GM18517 (cell line): ENCODE measurements at regions not wholly inside any gene's neighbourhood (a gene's known extent, or its start where the extent isn't known, plus 50 kb on each side); places are given as distances from the start of the nearest gene placed in this dataset.

Experiments
- ATAC-seq: cut with Tn5 transposase; IDR thresholded peaks from one replicate; pipeline ENCODE4 v1.9.1; 2021; ENCODE audit warnings: mild to moderate bottlenecking, moderate library complexity; ENCODE audit not compliant: unreplicated experiment

GRCh38 chr1:194322751-194323150 is 1136.3 kb upstream of the B3GALT2 start:
- no peak for ATAC-seq

GRCh38 chr1:194318790-194319280 is 1132.4 kb upstream of the B3GALT2 start:
- ATAC-seq, result no peak

GRCh38 chr1:194309697-194310096 is 1123.3 kb upstream of the B3GALT2 start:
- no peak for ATAC-seq

- ATAC-seq, result no peak
These were observed 1122.9 kb upstream of the B3GALT2 start for GRCh38 chr1:194309269-194309668.

GRCh38 chr1:194300776-194301175 is 1114.4 kb upstream of the B3GALT2 start:
- no peak for ATAC-seq

GRCh38 chr1:194300340-194300739 is 1113.9 kb upstream of the B3GALT2 start:
- ATAC-seq, result no peak

GRCh38 chr1:194298007-194298598 is 1111.7 kb upstream of the B3GALT2 start:
- no peak for ATAC-seq

- ATAC-seq, result no peak
These were observed 1110.7 kb upstream of the B3GALT2 start for GRCh38 chr1:194297094-194297493.

- no peak for ATAC-seq
These were observed 1109.8 kb upstream of the B3GALT2 start for GRCh38 chr1:194296201-194296600.

GRCh38 chr1:194295685-194296084 is 1109.3 kb upstream of the B3GALT2 start:
- ATAC-seq, result peak; percentile 89

GRCh38 chr1:194293851-194294405 is 1107.5 kb upstream of the B3GALT2 start:
- no peak for ATAC-seq

- no peak for ATAC-seq
These were observed 1106.6 kb upstream of the B3GALT2 start for GRCh38 chr1:194292966-194293365.

- ATAC-seq, result peak; percentile 99
These were observed 1103.3 kb upstream of the B3GALT2 start for GRCh38 chr1:194289569-194290266.

GRCh38 chr1:194288238-194288637 is 1101.8 kb upstream of the B3GALT2 start:
- ATAC-seq, result no peak

- ATAC-seq, result no peak
These were observed 1095.0 kb upstream of the B3GALT2 start for GRCh38 chr1:194281376-194281775.

GRCh38 chr1:194280463-194280862 is 1094.0 kb upstream of the B3GALT2 start:
- ATAC-seq, result no peak

- peak; percentile 91 for ATAC-seq
These were observed 1093.6 kb upstream of the B3GALT2 start for GRCh38 chr1:194279975-194280374.

- ATAC-seq, result peak; percentile 78
These were observed 1091.5 kb upstream of the B3GALT2 start for GRCh38 chr1:194277927-194278326.

GRCh38 chr1:194273660-194274059 is 1087.2 kb upstream of the B3GALT2 start:
- ATAC-seq, result no peak

GRCh38 chr1:194268839-194269238 is 1082.4 kb upstream of the B3GALT2 start:
- no peak for ATAC-seq

- no peak for ATAC-seq
These were observed 1080.6 kb upstream of the B3GALT2 start for GRCh38 chr1:194267021-194267420.

- ATAC-seq, result no peak
These were observed 1069.6 kb upstream of the B3GALT2 start for GRCh38 chr1:194256010-194256409.
